Ovary (tissue), 3 donors: ENCODE measurements at regions not wholly inside any gene's neighbourhood (a gene's known extent, or its start where the extent isn't known, plus 50 kb on each side); places are given as distances from the start of the nearest gene placed in this dataset.

Source experiments
- EP300 ChIP-seq: sonication (generic); formaldehyde crosslinking; IDR thresholded peaks from one replicate; pipeline ENCODE4 v1.6.1; 2017; ENCODE audit warnings: antibody characterized with exemption
- POLR2A ChIP-seq: fragments of 450-650 bp; IDR thresholded peaks from one replicate; pipeline ENCODE4 v1.6.1; 2017; ENCODE audit warnings: antibody characterized with exemption, mild to moderate bottlenecking, moderate library complexity
- TF ChIP-seq, protein P1 (sequence below), 3 donors: fragments of 450-650 bp in 2 of 3; fragments of 200-600 bp in 1 of 3; IDR thresholded peaks; one replicate each; pipeline versions ENCODE4 v1.5.1 to v1.8.0; 2016 to 2022; ENCODE audit warnings: antibody characterized with exemption in 3 of 3, mild to moderate bottlenecking in 1 of 3
- donor health status: DM: no; HTN: no; CAD: no.

DNA sequence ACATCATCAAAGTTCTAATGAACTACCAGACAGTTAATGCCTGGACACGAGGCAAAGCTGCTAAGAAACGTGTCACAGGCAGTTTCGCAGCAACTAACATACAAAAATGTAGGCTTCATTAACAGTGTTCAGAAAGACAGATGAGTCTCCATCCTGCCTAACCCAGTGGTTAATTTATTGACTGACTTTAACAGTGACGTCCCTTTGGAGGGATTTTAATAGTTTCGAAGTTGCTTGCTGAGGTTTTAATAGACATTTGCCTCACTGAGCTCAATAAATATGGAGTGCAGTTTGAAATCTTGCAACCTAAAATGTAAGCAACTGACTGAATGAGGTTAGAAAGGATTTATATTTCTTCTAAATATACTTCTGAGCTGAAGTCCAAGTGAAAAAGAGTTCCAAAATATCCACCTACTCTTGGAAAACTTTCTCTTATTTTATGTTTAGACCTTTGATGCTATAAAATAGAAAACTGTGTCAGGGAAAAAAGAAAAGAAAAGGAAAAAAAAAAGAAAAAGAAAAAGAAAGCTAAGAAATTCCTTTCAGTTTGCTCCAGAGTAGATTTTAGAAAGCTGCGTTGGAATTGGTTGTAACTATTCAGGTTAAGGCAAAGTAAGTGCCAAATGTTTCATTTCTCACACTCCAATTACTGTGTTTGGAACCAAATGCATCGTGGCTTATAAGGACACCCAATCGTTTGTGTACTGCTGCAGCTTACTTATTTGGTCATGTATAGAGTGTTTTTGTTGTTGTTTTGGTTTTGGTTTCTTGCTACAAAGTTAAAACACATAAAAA lies 2016.6 kb downstream of the MAT2B start:
- TF ChIP-seq, protein P1, sequence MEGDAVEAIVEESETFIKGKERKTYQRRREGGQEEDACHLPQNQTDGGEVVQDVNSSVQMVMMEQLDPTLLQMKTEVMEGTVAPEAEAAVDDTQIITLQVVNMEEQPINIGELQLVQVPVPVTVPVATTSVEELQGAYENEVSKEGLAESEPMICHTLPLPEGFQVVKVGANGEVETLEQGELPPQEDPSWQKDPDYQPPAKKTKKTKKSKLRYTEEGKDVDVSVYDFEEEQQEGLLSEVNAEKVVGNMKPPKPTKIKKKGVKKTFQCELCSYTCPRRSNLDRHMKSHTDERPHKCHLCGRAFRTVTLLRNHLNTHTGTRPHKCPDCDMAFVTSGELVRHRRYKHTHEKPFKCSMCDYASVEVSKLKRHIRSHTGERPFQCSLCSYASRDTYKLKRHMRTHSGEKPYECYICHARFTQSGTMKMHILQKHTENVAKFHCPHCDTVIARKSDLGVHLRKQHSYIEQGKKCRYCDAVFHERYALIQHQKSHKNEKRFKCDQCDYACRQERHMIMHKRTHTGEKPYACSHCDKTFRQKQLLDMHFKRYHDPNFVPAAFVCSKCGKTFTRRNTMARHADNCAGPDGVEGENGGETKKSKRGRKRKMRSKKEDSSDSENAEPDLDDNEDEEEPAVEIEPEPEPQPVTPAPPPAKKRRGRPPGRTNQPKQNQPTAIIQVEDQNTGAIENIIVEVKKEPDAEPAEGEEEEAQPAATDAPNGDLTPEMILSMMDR (IDR thresholded peaks at IDR 0.05): no peak
- no peak for TF ChIP-seq POLR2A
- TF ChIP-seq EP300: no peak
